Epithelial cell of prostate (primary cell): ENCODE measurements at regions not wholly inside any gene's neighbourhood (a gene's known extent, or its start where the extent isn't known, plus 50 kb on each side); places are given as distances from the start of the nearest gene placed in this dataset.
"Not testable (repeated sequence)": the region's sequence is repeated elsewhere in the genome, so short reads cannot be mapped to it uniquely, and the experiment has no call there.

ENCODE experiments used
- DNase-seq: peaks from one replicate; pipeline ENCODE4 v3.0.0-alpha.2; 2011; ENCODE audit warnings: low read depth, low spot score
- H3K27ac ChIP-seq: fragments of 450-650 bp; 2 replicates; pipeline ENCODE4 v1.5.1; 2017; ENCODE audit warnings: mild to moderate bottlenecking

- H3K27ac ChIP-seq, result no peak overlapping the region
- DNase-seq, result no peak
Measured at GRCh38 chr15:25990220-25990619, 127.1 kb upstream of the ATP10A start.

- no peak overlapping the region for H3K27ac ChIP-seq
- DNase-seq, result no peak
Measured at GRCh38 chr15:25989327-25989726, 126.2 kb upstream of the ATP10A start.

- H3K27ac ChIP-seq, DNase-seq: not testable (repeated sequence)
Measured at GRCh38 chr15:25988716-25989115, 125.6 kb upstream of the ATP10A start.

- no peak for DNase-seq
- no peak overlapping the region for H3K27ac ChIP-seq
Measured at GRCh38 chr15:25987638-25988037, 124.5 kb upstream of the ATP10A start.

GRCh38 chr15:25985165-25985564 lies 122.0 kb upstream of the ATP10A start:
- DNase-seq, result no peak
- H3K27ac ChIP-seq, result no peak overlapping the region

GRCh38 chr15:25982736-25983135 lies 119.6 kb upstream of the ATP10A start:
- no peak for DNase-seq

GRCh38 chr15:25981114-25981513 lies 118.0 kb upstream of the ATP10A start:
- DNase-seq, result no peak
- no peak overlapping the region for H3K27ac ChIP-seq

More at GRCh38 chr15:25982736-25983135, 119.6 kb upstream of the ATP10A start:
- no peak overlapping the region for H3K27ac ChIP-seq

GRCh38 chr15:25972141-25972675 lies 109.1 kb upstream of the ATP10A start:
- no peak for DNase-seq
- no peak overlapping the region for H3K27ac ChIP-seq

- DNase-seq, result no peak
- no peak overlapping the region for H3K27ac ChIP-seq
Measured at GRCh38 chr15:25971053-25971452, 107.9 kb upstream of the ATP10A start.

GRCh38 chr15:25969886-25970285 lies 106.8 kb upstream of the ATP10A start:
- DNase-seq, result no peak
- H3K27ac ChIP-seq, result no peak overlapping the region

GRCh38 chr15:25967116-25967515 lies 104.0 kb upstream of the ATP10A start:
- DNase-seq, result no peak
- no peak overlapping the region for H3K27ac ChIP-seq

- no peak overlapping the region for H3K27ac ChIP-seq
- DNase-seq, result no peak
Measured at GRCh38 chr15:25965326-25965725, 102.2 kb upstream of the ATP10A start.

- H3K27ac ChIP-seq, result no peak overlapping the region
- no peak for DNase-seq
Measured at GRCh38 chr15:25960273-25960672, 97.1 kb upstream of the ATP10A start.

- no peak overlapping the region for H3K27ac ChIP-seq
- no peak for DNase-seq
Measured at GRCh38 chr15:25959100-25959499, 96.0 kb upstream of the ATP10A start.

- no peak overlapping the region for H3K27ac ChIP-seq
- DNase-seq, result no peak
Measured at GRCh38 chr15:25955628-25956027, 92.5 kb upstream of the ATP10A start.

- no peak overlapping the region for H3K27ac ChIP-seq
- DNase-seq, result no peak
Measured at GRCh38 chr15:25954398-25954797, 91.3 kb upstream of the ATP10A start.

GRCh38 chr15:25950014-25950413 lies 86.9 kb upstream of the ATP10A start:
- no peak overlapping the region for H3K27ac ChIP-seq
- DNase-seq, result no peak

- H3K27ac ChIP-seq, result no peak overlapping the region
- DNase-seq, result no peak
Measured at GRCh38 chr15:25947323-25948314, 84.5 kb upstream of the ATP10A start.

- DNase-seq, result no peak
- no peak overlapping the region for H3K27ac ChIP-seq
Measured at GRCh38 chr15:25946241-25946805, 83.2 kb upstream of the ATP10A start.

- H3K27ac ChIP-seq, result no peak overlapping the region
- no peak for DNase-seq
Measured at GRCh38 chr15:25944386-25944785, 81.3 kb upstream of the ATP10A start.

- H3K27ac ChIP-seq, result no peak overlapping the region
- DNase-seq, result no peak
Measured at GRCh38 chr15:25943831-25944230, 80.7 kb upstream of the ATP10A start.
